Fibroblast of the conjunctiva (primary cell): ENCODE measurements at regions not wholly inside any gene's neighbourhood (a gene's known extent, or its start where the extent isn't known, plus 50 kb on each side); places are given as distances from the start of the nearest gene placed in this dataset.
"Not testable (repeated sequence)": the region's sequence is repeated elsewhere in the genome, so short reads cannot be mapped to it uniquely, and the experiment has no call there.

ENCODE experiments used
- DNase-seq: peaks from one replicate; pipeline ENCODE4 v3.0.0-alpha.2; 2010; ENCODE audit warnings: low read depth

GRCh38 chr14:89697281-89698060 is 257.1 kb downstream of the EFCAB11 start:
- DNase-seq, result no peak

GRCh38 chr14:89695846-89696245 is 258.7 kb downstream of the EFCAB11 start:
- no peak for DNase-seq

- no peak for DNase-seq
Measured at GRCh38 chr14:89690139-89690538, 264.4 kb downstream of the EFCAB11 start.

GRCh38 chr14:89689711-89690110 is 264.8 kb downstream of the EFCAB11 start:
- DNase-seq, result not testable (repeated sequence)

GRCh38 chr14:89688507-89689211 is 265.9 kb downstream of the EFCAB11 start:
- no peak for DNase-seq

- DNase-seq, result not testable (repeated sequence)
Measured at GRCh38 chr14:89687129-89687528, 267.4 kb downstream of the EFCAB11 start.

GRCh38 chr14:89684139-89684538 is 267.1 kb upstream of the FOXN3 start:
- DNase-seq, result no peak

GRCh38 chr14:89681086-89682018 is 264.3 kb upstream of the FOXN3 start:
- DNase-seq, result no peak

- DNase-seq, result no peak
Measured at GRCh38 chr14:89680156-89680555, 263.1 kb upstream of the FOXN3 start.

GRCh38 chr14:89678768-89679167 is 261.7 kb upstream of the FOXN3 start:
- no peak for DNase-seq

- DNase-seq, result no peak
Measured at GRCh38 chr14:89675590-89675989, 258.6 kb upstream of the FOXN3 start.

- DNase-seq, result no peak
Measured at GRCh38 chr14:89674936-89675335, 257.9 kb upstream of the FOXN3 start.

- DNase-seq, result no peak
Measured at GRCh38 chr14:89674240-89674639, 257.2 kb upstream of the FOXN3 start.

GRCh38 chr14:89673512-89674225 is 256.6 kb upstream of the FOXN3 start:
- peak; percentile 9 for DNase-seq

- no peak for DNase-seq
Measured at GRCh38 chr14:89672636-89673511, 255.8 kb upstream of the FOXN3 start.

- no peak for DNase-seq
Measured at GRCh38 chr14:89669193-89669592, 252.2 kb upstream of the FOXN3 start.

- DNase-seq, result no peak
Measured at GRCh38 chr14:89667983-89668382, 250.9 kb upstream of the FOXN3 start.

GRCh38 chr14:89665300-89666081 is 248.5 kb upstream of the FOXN3 start:
- DNase-seq, result not testable (repeated sequence)

- DNase-seq, result no peak
Measured at GRCh38 chr14:89661392-89661791, 244.4 kb upstream of the FOXN3 start.
